Brain microvascular endothelial cell (primary cell): ENCODE measurements at regions not wholly inside any gene's neighbourhood (a gene's known extent, or its start where the extent isn't known, plus 50 kb on each side); places are given as distances from the start of the nearest gene placed in this dataset.

Experiments used
- DNase-seq: peaks from one replicate; pipeline ENCODE4 v3.0.0-alpha.2; 2020
- H3K27ac ChIP-seq: fragments of 250-450 bp; sonication (Bioruptor Pico); 2 replicates; pipeline ENCODE4 v1.5.1; 2020; ENCODE audit warnings: mild to moderate bottlenecking, moderate library complexity
- H3K27me3 ChIP-seq: fragments of 250-450 bp; sonication (Bioruptor Pico); replicated peaks from 2 replicates; pipeline ENCODE4 v1.5.1; 2020; ENCODE audit warnings: mild to moderate bottlenecking
- H3K36me3 ChIP-seq: fragments of 250-450 bp; sonication (Bioruptor Pico); replicated peaks from 2 replicates; pipeline ENCODE4 v1.5.1; 2020; ENCODE audit warnings: mild to moderate bottlenecking
- H3K4me3 ChIP-seq: 2 replicates; pipeline ENCODE4 v1.5.1; 2011; ENCODE audit warnings: low read depth, mild to moderate bottlenecking, control low read depth, low read length, moderate library complexity
- CTCF ChIP-seq: IDR thresholded peaks from 2 replicates; pipeline ENCODE4 v1.5.1; 2011; ENCODE audit warnings: low read depth, mild to moderate bottlenecking, moderate library complexity, low read length, control low read depth, inconsistent platforms; ENCODE audit errors: missing control alignments
- in situ Hi-C: cut with HindIII; loops from 2 replicates; pipeline ENCODE4 v1.10.0; 2017; ENCODE audit warnings: low sequenced_read_pairs, low pct_ligation_motif_present

GRCh38 chr14:48127674-48128073 is 452.3 kb upstream of the MDGA2 start:
- TF ChIP-seq CTCF, result no peak
- in situ Hi-C loops, result no loop called here
- H3K27ac ChIP-seq, result no peak overlapping the region
- no peak for DNase-seq
- no peak overlapping the region for H3K4me3 ChIP-seq
- no peaks in the 10 kb centered on the region for H3K36me3 ChIP-seq
- no peaks in the 10 kb centered on the region for H3K27me3 ChIP-seq

- in situ Hi-C loops, result no loop called here
- Histone ChIP-seq H3K4me3 (no peak overlapping the region), H3K27ac (no peak overlapping the region), H3K36me3 (no peaks in the 10 kb centered on the region), H3K27me3 (no peaks in the 10 kb centered on the region)
- no peak for DNase-seq
- no peak for TF ChIP-seq CTCF
These were observed 450.2 kb upstream of the MDGA2 start for GRCh38 chr14:48125654-48126053.

GRCh38 chr14:48113713-48114112 is 438.3 kb upstream of the MDGA2 start:
- no peak overlapping the region for H3K4me3 ChIP-seq
- DNase-seq, result no peak
- no peaks in the 10 kb centered on the region for H3K27me3 ChIP-seq
- in situ Hi-C loops, result no loop called here
- no peak for TF ChIP-seq CTCF
- no peak overlapping the region for H3K27ac ChIP-seq
- H3K36me3 ChIP-seq, result no peaks in the 10 kb centered on the region

DNA sequence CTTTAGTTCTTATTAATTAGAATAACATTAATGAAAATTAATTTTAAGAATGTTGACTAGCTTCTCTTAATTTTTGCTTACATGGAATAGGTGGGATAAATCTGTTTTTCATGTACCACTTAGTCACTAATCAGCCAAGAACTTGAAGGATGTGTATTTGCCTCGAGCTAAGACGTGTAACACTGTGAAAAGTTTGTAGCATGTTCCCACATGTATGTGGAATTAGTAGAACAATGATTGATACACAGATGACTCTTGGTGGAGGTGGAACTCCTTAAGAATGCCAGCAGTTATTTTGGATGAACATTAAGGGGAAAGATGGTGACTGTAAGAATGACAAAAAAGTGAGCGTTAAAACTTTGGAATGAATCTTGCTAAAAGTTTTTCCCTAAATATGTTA is 435.7 kb upstream of the MDGA2 start:
- no peak overlapping the region for H3K4me3 ChIP-seq
- DNase-seq, result no peak
- H3K36me3 ChIP-seq, result no peaks in the 10 kb centered on the region
- no peak for TF ChIP-seq CTCF
- in situ Hi-C loops, result no loop called here
- H3K27ac ChIP-seq, result no peak overlapping the region
- H3K27me3 ChIP-seq, result no peaks in the 10 kb centered on the region

DNA sequence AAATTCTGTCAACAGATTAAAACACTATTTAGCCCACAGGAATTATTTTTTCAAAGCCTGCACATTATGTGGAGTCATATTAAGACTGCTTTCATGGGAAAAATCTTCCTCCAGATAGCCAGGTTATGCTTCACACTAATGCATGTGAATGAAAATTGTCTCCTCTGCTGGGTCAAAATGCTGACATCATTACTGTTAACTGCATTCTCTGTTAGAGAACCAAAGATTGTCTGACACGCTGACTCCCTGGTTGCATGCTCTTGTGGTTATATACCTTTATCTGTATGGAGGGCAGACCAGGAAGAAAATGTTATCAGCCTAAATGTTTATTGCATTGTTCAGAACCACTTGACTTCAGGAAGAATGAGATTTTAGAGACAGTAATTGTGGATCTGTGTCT is 432.2 kb upstream of the MDGA2 start:
- in situ Hi-C loops, result no loop called here
- Histone ChIP-seq H3K4me3 (no peak overlapping the region), H3K27me3 (no peaks in the 10 kb centered on the region), H3K27ac (no peak overlapping the region), H3K36me3 (no peaks in the 10 kb centered on the region)
- no peak for DNase-seq
- TF ChIP-seq CTCF, result no peak

DNA sequence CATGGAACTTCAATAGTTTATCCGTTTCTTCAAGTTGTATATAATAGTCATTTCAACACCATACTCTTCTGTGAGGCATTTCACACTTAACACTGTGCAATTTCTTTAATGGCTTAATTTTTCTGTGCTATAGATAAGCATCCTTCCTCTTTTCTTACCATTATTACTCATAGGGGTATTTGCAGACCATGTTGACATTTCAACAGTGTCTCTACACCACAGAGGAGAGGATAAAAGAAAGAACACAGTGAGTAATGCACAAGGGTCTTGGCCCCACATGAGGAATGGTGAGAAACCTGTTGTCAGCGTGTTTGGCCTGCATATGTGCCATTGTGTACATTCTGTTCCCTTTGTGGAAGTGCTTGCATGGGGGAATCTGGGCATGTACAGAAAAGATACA is 421.5 kb upstream of the MDGA2 start:
- H3K27me3 ChIP-seq, result no peaks in the 10 kb centered on the region
- in situ Hi-C loops, result no loop called here
- no peak for DNase-seq
- TF ChIP-seq CTCF, result no peak
- no peak overlapping the region for H3K27ac ChIP-seq
- H3K36me3 ChIP-seq, result no peaks in the 10 kb centered on the region
- H3K4me3 ChIP-seq, result no peak overlapping the region
